CD4-positive, alpha-beta T cell treated with Interleukin-4 for 1 hour (primary cell): ENCODE measurements at regions not wholly inside any gene's neighbourhood (a gene's known extent, or its start where the extent isn't known, plus 50 kb on each side); places are given as distances from the start of the nearest gene placed in this dataset.
"Not testable (repeated sequence)": the region's sequence is repeated elsewhere in the genome, so short reads cannot be mapped to it uniquely, and the experiment has no call there.

Experiments used
- DNase-seq, 2 donors: peaks; one replicate each; pipeline ENCODE4 v3.0.0-alpha.2; 2020 to 2022

GRCh38 chr12:124705545-124706138 is 138.2 kb upstream of the NCOR2 start:
- no peak for DNase-seq

GRCh38 chr12:124704619-124705018 is 137.2 kb upstream of the NCOR2 start:
- no peak for DNase-seq

GRCh38 chr12:124703856-124704255 is 136.4 kb upstream of the NCOR2 start:
- peak in 1 of 2 donors; percentile 33 for DNase-seq

GRCh38 chr12:124702736-124703135 is 135.3 kb upstream of the NCOR2 start:
- DNase-seq: no peak

- DNase-seq: no peak
Measured at GRCh38 chr12:124700810-124701592, 133.6 kb upstream of the NCOR2 start.

- no peak for DNase-seq
Measured at GRCh38 chr12:124699909-124700308, 132.5 kb upstream of the NCOR2 start.

GRCh38 chr12:124698998-124699305 is 131.5 kb upstream of the NCOR2 start:
- DNase-seq: no peak

- no peak for DNase-seq
Measured at GRCh38 chr12:124698211-124698997, 131.0 kb upstream of the NCOR2 start.

- DNase-seq: not testable (repeated sequence)
Measured at GRCh38 chr12:124697722-124698121, 130.3 kb upstream of the NCOR2 start.

- no peak for DNase-seq
Measured at GRCh38 chr12:124696693-124697476, 129.5 kb upstream of the NCOR2 start.

- no peak for DNase-seq
Measured at GRCh38 chr12:124695861-124696260, 128.4 kb upstream of the NCOR2 start.

GRCh38 chr12:124694846-124695497 is 127.6 kb upstream of the NCOR2 start:
- peak in 1 of 2 donors; percentile 47 for DNase-seq

GRCh38 chr12:124694250-124694649 is 126.8 kb upstream of the NCOR2 start:
- peak; percentile 26 to 41 for DNase-seq

GRCh38 chr12:124693111-124693723 is 125.8 kb upstream of the NCOR2 start:
- no peak for DNase-seq

GRCh38 chr12:124692443-124692842 is 125.0 kb upstream of the NCOR2 start:
- DNase-seq: no peak

- no peak for DNase-seq
Measured at GRCh38 chr12:124691429-124691828, 124.0 kb upstream of the NCOR2 start.

GRCh38 chr12:124689631-124690030 is 122.2 kb upstream of the NCOR2 start:
- no peak for DNase-seq

- DNase-seq: no peak
Measured at GRCh38 chr12:124688356-124688992, 121.1 kb upstream of the NCOR2 start.

- peak in 1 of 2 donors; percentile 5 for DNase-seq
Measured at GRCh38 chr12:124687917-124688316, 120.5 kb upstream of the NCOR2 start.

- DNase-seq: peak in 1 of 2 donors; percentile 8
Measured at GRCh38 chr12:124687174-124687902, 119.9 kb upstream of the NCOR2 start.
